WTC11 (cell line): ENCODE measurements at regions not wholly inside any gene's neighbourhood (a gene's known extent, or its start where the extent isn't known, plus 50 kb on each side); places are given as distances from the start of the nearest gene placed in this dataset.

ENCODE experiments used
- ATAC-seq: fragments of 200-7000 bp; cut with Tn5 transposase; 2 replicates; pipeline ENCODE4 v1.10.0; 2021; ENCODE audit warnings: mild to moderate bottlenecking, moderate library complexity
- CTCF ChIA-PET: fragments of 300-600 bp; sonication (Branson Sonifier 250); formaldehyde crosslinking; loops from one replicate; lab custom pipeline; 2021; ENCODE audit warnings: antibody characterized with exemption; lab: Charles Lee
- POLR2A ChIA-PET: fragments of 350-600 bp; sonication (Branson Sonifier 250); formaldehyde crosslinking; loops from one replicate; lab custom pipeline; 2021; ENCODE audit warnings: antibody characterized with exemption; lab: Charles Lee
- DNase-seq: peaks from one replicate; pipeline ENCODE4 v3.0.0; 2021; ENCODE audit warnings: low spot score
- H3K27ac Mint-ChIP-seq: 2 replicates; pipeline ENCODE4 v1.8.0; 2021; ENCODE audit warnings: mixed read lengths
- H3K27me3 Mint-ChIP-seq: 2 replicates; pipeline ENCODE4 v1.8.0; 2021; ENCODE audit warnings: low read depth, mild to moderate bottlenecking, moderate library complexity, mixed read lengths
- H3K36me3 Mint-ChIP-seq: 2 replicates; pipeline ENCODE4 v1.8.0; 2021; ENCODE audit warnings: mixed read lengths
- H3K4me1 Mint-ChIP-seq: 2 replicates; pipeline ENCODE4 v1.8.0; 2022; ENCODE audit warnings: mixed read lengths
- H3K4me3 Mint-ChIP-seq: 2 replicates; pipeline ENCODE4 v1.8.0; 2021; ENCODE audit warnings: mild to moderate bottlenecking, moderate library complexity, mixed read lengths
- H3K9me3 Mint-ChIP-seq: 2 replicates; pipeline ENCODE4 v1.8.0; 2021; ENCODE audit warnings: mixed read lengths
- AFF4 ChIP-seq: sonication (generic); formaldehyde crosslinking; IDR thresholded peaks from 2 replicates; pipeline ENCODE4 v1.8.1; 2023; ENCODE audit warnings: mild to moderate bottlenecking, missing genetic modification reagents, borderline replicate concordance
- CDX4 ChIP-seq: fragments of 250-450 bp; sonication (Bioruptor Pico); IDR thresholded peaks from 2 replicates; pipeline ENCODE4 v1.9.0; 2021; ENCODE audit warnings: moderate library complexity, mild to moderate bottlenecking, inconsistent platforms, borderline replicate concordance
- CTCF ChIP-seq: fragments of 200-600 bp; IDR thresholded peaks from 2 replicates; pipeline ENCODE4 v1.8.0; 2022; ENCODE audit warnings: antibody characterized with exemption
- ETV6 ChIP-seq: sonication (generic); formaldehyde crosslinking; IDR thresholded peaks from 2 replicates; pipeline ENCODE4 v1.8.1; 2022; ENCODE audit warnings: mild to moderate bottlenecking, missing genetic modification reagents
- GRHL2 ChIP-seq: fragments of 250-450 bp; sonication (Bioruptor Pico); IDR thresholded peaks from 2 replicates; pipeline ENCODE4 v1.8.0; 2022; ENCODE audit warnings: mild to moderate bottlenecking, moderate library complexity; ENCODE audit not compliant: insufficient replicate concordance, severe bottlenecking
- IRF2 ChIP-seq: sonication (generic); formaldehyde crosslinking; IDR thresholded peaks from 2 replicates; pipeline ENCODE4 v1.8.0; 2022; ENCODE audit warnings: low read depth, missing genetic modification reagents, borderline replicate concordance
- JAZF1 ChIP-seq: fragments of 250-450 bp; sonication (Bioruptor Pico); IDR thresholded peaks from 2 replicates; pipeline ENCODE4 v1.9.0; 2021; ENCODE audit warnings: moderate library complexity, mild to moderate bottlenecking, inconsistent platforms
- MXD4 ChIP-seq: fragments of 250-450 bp; sonication (Bioruptor Pico); IDR thresholded peaks from 2 replicates; pipeline ENCODE4 v1.8.0; 2021; ENCODE audit warnings: mild to moderate bottlenecking, moderate library complexity, borderline replicate concordance
- NFATC4 ChIP-seq: fragments of 250-450 bp; sonication (Bioruptor Pico); IDR thresholded peaks from 2 replicates; pipeline ENCODE4 v1.9.0; 2021; ENCODE audit warnings: mild to moderate bottlenecking
- NR1H2 ChIP-seq: sonication (generic); formaldehyde crosslinking; IDR thresholded peaks from 2 replicates; pipeline ENCODE4 v1.9.0; 2021; ENCODE audit warnings: mild to moderate bottlenecking, moderate library complexity, missing genetic modification reagents
- SMAD3 ChIP-seq: sonication (generic); formaldehyde crosslinking; IDR thresholded peaks from 2 replicates; pipeline ENCODE4 v1.8.0; 2022; ENCODE audit warnings: missing genetic modification reagents, mild to moderate bottlenecking, borderline replicate concordance
- SMAD4 ChIP-seq: sonication (generic); formaldehyde crosslinking; IDR thresholded peaks from 2 replicates; pipeline ENCODE4 v1.8.0; 2022; ENCODE audit warnings: mild to moderate bottlenecking, missing genetic modification reagents
- SP1 ChIP-seq: sonication (generic); formaldehyde crosslinking; conservative IDR thresholded peaks from 2 replicates; pipeline ENCODE4 v1.8.1; 2022; ENCODE audit warnings: missing genetic modification reagents
- STAT6 ChIP-seq: sonication (generic); formaldehyde crosslinking; conservative IDR thresholded peaks from 2 replicates; pipeline ENCODE4 v1.8.1; 2023; ENCODE audit warnings: mild to moderate bottlenecking, low read depth, missing genetic modification reagents, moderate library complexity
- TEAD4 ChIP-seq: sonication (generic); formaldehyde crosslinking; IDR thresholded peaks from 2 replicates; pipeline ENCODE4 v1.8.0; 2022; ENCODE audit warnings: mild to moderate bottlenecking, missing genetic modification reagents
- TP53 ChIP-seq: sonication (generic); formaldehyde crosslinking; IDR thresholded peaks from 2 replicates; pipeline ENCODE4 v1.8.1; 2023; ENCODE audit warnings: mild to moderate bottlenecking, missing genetic modification reagents
- USF1 ChIP-seq: sonication (generic); formaldehyde crosslinking; IDR thresholded peaks from 2 replicates; pipeline ENCODE4 v1.8.0; 2022; ENCODE audit warnings: mild to moderate bottlenecking, missing genetic modification reagents
- ZBTB43 ChIP-seq: sonication (generic); formaldehyde crosslinking; IDR thresholded peaks from 2 replicates; pipeline ENCODE4 v1.8.1; 2023; ENCODE audit warnings: mild to moderate bottlenecking, missing genetic modification reagents
- ZMAT4 ChIP-seq: fragments of 250-450 bp; sonication (Bioruptor Pico); IDR thresholded peaks from 2 replicates; pipeline ENCODE4 v1.9.0; 2021; ENCODE audit warnings: mild to moderate bottlenecking
- ZNF263 ChIP-seq: sonication (generic); formaldehyde crosslinking; IDR thresholded peaks from 2 replicates; pipeline ENCODE4 v1.8.1; 2022; ENCODE audit warnings: low read depth, mild to moderate bottlenecking, moderate library complexity, missing genetic modification reagents
- ZNF281 ChIP-seq: sonication (generic); formaldehyde crosslinking; IDR thresholded peaks from 2 replicates; pipeline ENCODE4 v1.8.0; 2023; ENCODE audit warnings: mild to moderate bottlenecking, missing genetic modification reagents
- ZNF416 ChIP-seq: fragments of 250-450 bp; sonication (Bioruptor Pico); IDR thresholded peaks from 2 replicates; pipeline ENCODE4 v1.9.0; 2021; ENCODE audit warnings: mild to moderate bottlenecking, inconsistent platforms

GRCh38 chr11:130588471-130588870 lies 140.0 kb downstream of the ADAMTS15 start:
- Mint-ChIP-seq H3K36me3 (no peaks in the 10 kb centered on the region), H3K4me1 (peaks cover 17% of the 10 kb centered on the region), H3K27me3 (no peaks in the 10 kb centered on the region; the same call in 1 of the 2 replicates), H3K4me3 (no peak overlapping the region), H3K27ac (no peak overlapping the region), H3K9me3 (no peaks in the 10 kb centered on the region)
- DNase-seq (no peak), ATAC-seq (no peak)
- POLR2A ChIA-PET = no interaction called here
- TF ChIP-seq ZBTB43 (CRISPR knock-in tag) (no peak), TP53 (CRISPR knock-in tag) (no peak), NR1H2 (CRISPR knock-in tag) (no peak), CTCF (no peak), NFATC4 (no peak), CDX4 (no peak), GRHL2 (CRISPR knock-in tag) (no peak), TEAD4 (no peak), SMAD3 (CRISPR knock-in tag) (no peak), ZMAT4 (no peak), ETV6 (no peak), IRF2 (CRISPR knock-in tag) (no peak), MXD4 (CRISPR knock-in tag) (no peak), ZNF416 (CRISPR knock-in tag) (no peak), ZNF281 (CRISPR knock-in tag) (no peak), ZNF263 (no peak), STAT6 (CRISPR knock-in tag) (no peak)
- CTCF ChIA-PET = no interaction called here

- Mint-ChIP-seq H3K36me3 (no peaks in the 10 kb centered on the region), H3K4me1 (no peaks in the 10 kb centered on the region), H3K27ac (no peak overlapping the region), H3K27me3 (no peaks in the 10 kb centered on the region), H3K9me3 (no peaks in the 10 kb centered on the region), H3K4me3 (no peak overlapping the region)
- DNase-seq = no peak
- ATAC-seq = no peak
- no peak for TF ChIP-seq SMAD4 (CRISPR knock-in tag)
- TF ChIP-seq NFATC4 = no peak
- TF ChIP-seq SP1 (CRISPR knock-in tag) = no peak
- TF ChIP-seq USF1 (CRISPR knock-in tag) = no peak
- no peak for TF ChIP-seq AFF4
- TF ChIP-seq JAZF1 (CRISPR knock-in tag) = no peak
- ChIA-PET CTCF (no interaction called here), POLR2A (no interaction called here)
These were observed 143.6 kb downstream of the ADAMTS15 start for GRCh38 chr11:130592056-130592455.
